HTR-8/SVneo (cell line): ENCODE measurements at regions not wholly inside any gene's neighbourhood (a gene's known extent, or its start where the extent isn't known, plus 50 kb on each side); places are given as distances from the start of the nearest gene placed in this dataset.

Experiments
- DNase-seq: peaks from one replicate; pipeline ENCODE4 v3.0.0; 2011; ENCODE audit warnings: low spot score, mixed read lengths; ENCODE audit not compliant: insufficient read length
- FAIRE-seq: peaks from 2 replicates; lab custom pipeline; 2011; peaks lifted over from hg19 to GRCh38; lab: Jason Lieb, UNC

DNA sequence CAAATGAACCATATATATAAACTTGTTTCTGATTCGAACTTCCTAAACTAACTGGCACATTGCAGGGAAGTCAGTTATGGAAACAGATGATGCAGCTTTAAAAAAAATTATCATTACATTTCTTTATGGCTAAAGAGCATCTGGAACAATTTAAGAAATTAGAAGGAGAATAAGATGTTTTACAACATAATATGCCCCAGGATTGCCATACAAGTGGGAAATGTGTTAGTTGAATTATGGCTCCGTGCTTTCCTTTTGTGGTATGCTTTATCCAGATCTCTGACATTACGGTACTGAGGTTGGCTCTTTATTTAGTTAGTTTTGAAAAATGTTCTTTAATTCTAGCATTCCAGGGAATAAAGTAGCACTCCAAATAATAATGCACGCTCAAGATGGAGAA is 343.0 kb upstream of the ZFP64 start:
- DNase-seq, result no peak
- no peak for FAIRE-seq

DNA sequence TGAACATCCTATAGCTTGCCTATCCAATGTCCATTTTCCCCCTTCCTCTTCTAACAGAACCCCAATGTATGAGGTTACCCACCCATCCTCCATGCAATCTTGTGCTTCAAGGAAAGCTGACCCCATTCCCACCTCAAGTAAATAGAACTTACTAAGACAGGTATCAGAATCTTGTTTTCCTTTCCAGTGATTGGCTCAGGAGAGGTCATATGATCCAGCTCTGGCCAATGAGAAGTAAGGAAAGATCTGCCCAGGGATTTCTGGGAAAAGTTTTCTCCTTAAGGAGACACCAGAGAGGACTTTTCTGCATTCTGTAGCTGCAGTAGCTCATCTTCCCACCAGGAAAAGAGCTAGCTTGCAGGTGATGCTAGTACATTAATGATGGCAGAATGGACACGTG is 341.8 kb upstream of the ZFP64 start:
- DNase-seq (no peak), FAIRE-seq (peak; percentile 28)

GRCh38 chr20:52532674-52533073 is 341.1 kb upstream of the ZFP64 start:
- FAIRE-seq (no peak), DNase-seq (no peak)

- DNase-seq, result no peak
- no peak for FAIRE-seq
These were observed 339.0 kb upstream of the ZFP64 start for GRCh38 chr20:52530571-52530970.

DNA sequence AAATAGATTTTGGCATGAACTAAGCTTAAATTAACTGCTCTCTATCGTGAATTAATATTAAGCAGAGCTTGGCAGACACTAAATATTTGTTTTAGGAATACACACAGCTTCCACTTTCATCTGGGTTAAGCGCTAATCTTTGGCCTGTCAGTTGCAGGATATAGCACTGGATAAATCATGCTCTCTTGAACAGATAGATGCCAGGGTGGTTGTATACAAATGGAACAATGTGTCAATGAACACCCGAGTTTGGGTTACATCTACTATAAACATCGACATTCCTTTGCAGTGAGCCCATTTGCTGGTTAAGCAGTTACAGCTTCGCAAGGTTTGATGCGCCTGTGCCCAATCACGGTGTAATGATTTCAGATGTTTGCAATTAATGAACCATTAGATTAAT is 338.2 kb upstream of the ZFP64 start:
- DNase-seq (no peak), FAIRE-seq (no peak)

- no peak for FAIRE-seq
- no peak for DNase-seq
These were observed 333.3 kb upstream of the ZFP64 start for GRCh38 chr20:52524861-52525260.

- DNase-seq, result no peak
- FAIRE-seq, result no peak
These were observed 327.2 kb upstream of the ZFP64 start for GRCh38 chr20:52518735-52519134.

- FAIRE-seq (no peak), DNase-seq (no peak)
These were observed 324.3 kb upstream of the ZFP64 start for GRCh38 chr20:52515877-52516276.

DNA sequence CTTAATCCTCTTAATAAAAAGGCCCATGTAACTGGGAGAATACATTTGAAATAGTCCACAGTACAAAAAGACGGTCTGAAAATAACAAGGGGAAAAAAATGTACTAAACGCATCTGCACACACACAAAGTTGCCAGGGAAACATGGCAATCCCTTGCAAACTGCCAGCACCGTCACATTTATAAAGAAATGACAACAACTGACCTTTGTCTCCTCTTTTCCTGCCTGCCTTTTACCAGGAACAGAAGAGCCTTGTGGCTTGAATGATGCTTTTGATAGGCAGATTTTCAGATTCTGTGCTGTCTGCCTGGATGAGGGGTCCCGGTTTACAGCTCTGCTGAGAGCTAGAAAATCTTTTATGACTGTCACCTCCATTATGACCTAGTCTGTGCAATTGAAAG is 308.6 kb upstream of the ZFP64 start:
- FAIRE-seq (no peak), DNase-seq (no peak)

DNA sequence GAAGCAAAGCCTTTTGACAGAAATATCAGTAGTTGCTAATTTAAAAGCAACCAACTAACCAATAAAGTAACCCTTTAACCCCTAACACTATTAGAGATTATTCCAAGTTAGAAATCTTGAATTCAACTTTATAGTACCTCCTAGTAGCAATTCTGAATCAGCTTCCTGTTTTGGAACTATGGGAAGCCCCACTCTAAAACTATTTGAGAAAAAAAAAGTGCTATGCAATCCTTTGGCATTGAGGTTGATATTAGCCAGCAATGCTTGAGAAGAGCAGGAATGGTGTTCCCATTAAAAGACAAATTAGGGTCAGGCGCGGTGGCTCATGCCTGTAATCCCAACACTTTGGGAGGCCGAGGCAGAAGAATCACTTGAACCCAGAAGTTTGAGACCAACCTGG is 306.2 kb upstream of the ZFP64 start:
- DNase-seq (no peak), FAIRE-seq (no peak)

- DNase-seq (no peak), FAIRE-seq (peak; percentile 26)
These were observed 304.6 kb upstream of the ZFP64 start for GRCh38 chr20:52496191-52496590.

DNA sequence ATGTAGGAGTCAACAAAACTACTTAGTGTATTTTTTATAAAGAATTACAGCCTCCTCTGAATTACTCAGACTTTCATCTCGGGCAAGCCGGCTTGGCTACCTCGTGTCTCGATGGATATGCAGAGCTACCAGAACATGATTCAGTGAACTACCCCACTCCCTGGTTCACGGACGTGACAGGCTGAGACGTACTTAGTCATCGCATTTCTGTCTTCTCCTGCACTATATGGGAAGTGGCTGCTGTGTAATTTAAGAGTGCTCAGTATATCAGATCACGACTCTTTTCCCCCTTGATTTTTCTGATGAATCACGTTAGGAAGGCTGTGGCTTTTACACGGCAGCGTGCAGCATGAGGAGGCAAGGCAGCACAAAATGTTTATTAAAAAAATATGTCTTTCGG is 302.7 kb upstream of the ZFP64 start:
- peak; percentile 60 for DNase-seq
- FAIRE-seq, result peak; percentile 93

GRCh38 chr20:52493171-52493721 is 301.7 kb upstream of the ZFP64 start:
- peak; percentile 67 for DNase-seq
- peak; percentile 93 for FAIRE-seq

DNA sequence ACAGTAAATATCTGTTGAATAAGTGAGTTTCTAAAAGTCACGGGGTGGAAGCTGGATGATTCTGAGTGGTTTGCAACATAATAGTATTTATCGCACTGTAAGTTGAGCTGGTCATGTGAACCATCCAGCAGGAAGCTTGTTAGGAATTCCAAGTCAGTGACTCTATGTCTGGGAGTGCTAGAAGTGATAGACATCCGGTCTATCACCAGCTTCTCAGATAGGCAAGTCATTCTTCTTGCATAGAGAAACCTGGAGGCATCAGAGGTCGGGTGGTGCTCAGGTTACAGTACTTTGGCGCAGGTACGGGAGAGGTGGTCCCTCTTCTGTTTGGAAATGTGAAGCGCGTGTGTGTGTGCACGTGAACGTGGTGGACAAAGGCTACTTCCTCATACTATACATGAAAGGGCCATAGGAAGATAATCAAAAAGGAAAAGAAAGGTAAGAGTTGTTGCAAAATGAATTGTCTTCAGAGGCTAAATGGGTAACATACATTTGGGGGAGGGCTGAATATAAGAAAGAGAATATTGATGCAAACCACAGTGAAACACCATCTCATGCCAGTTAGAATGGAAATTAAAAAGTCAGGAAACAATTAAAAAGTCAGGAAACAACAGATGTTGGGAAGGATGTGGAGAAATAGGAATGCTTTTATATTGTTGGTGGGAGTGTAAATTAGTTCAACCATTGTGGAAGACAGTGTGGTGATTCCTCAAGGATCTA is 299.3 kb upstream of the ZFP64 start:
- DNase-seq (peak; percentile 76), FAIRE-seq (peak; percentile 97)

- FAIRE-seq (peak; percentile 72), DNase-seq (no peak)
These were observed 292.9 kb upstream of the ZFP64 start for GRCh38 chr20:52484438-52484837.

DNA sequence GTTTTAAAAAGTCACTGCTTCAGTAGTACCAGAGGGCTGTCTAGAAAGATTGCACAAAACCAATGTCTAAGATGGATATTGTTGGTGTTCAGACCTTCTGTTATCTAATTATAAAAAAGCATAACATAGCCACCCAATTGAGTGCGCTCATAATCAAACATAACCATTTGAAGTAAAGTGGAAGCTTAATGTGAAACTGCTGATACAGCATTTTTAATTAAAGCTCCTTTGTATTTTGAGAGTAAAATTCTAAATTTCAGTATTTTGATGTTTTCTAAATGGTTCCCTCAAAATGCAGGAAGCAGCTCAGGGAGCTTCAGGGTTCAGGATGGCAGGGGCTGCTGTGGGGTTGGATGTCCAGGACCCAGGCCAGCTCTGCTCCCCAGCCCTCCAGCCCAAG is 291.8 kb upstream of the ZFP64 start:
- FAIRE-seq (no peak), DNase-seq (no peak)

GRCh38 chr20:52482044-52482443 is 290.5 kb upstream of the ZFP64 start:
- FAIRE-seq, result no peak

DNA sequence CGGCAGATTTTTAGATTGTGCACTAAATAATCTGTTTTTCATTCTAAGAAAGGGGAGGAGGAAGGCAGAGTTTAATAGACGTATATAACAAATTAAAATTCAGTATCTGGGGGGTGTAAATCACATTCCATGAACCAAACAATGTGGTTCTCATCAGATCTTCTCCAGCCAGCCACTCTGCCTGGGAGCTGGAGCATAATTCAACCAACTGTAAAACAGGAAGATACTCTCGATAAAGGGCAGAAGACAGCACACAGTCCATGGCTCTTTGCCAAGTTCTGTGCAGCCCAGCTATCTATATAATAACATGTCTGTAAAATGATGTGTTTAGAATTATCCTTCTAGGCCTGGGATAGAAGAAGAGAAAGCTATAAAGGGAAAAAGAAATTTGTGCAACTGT is 289.9 kb upstream of the ZFP64 start:
- FAIRE-seq (no peak), DNase-seq (no peak)

More at GRCh38 chr20:52482044-52482443, 290.5 kb upstream of the ZFP64 start:
- no peak for DNase-seq

- no peak for FAIRE-seq
- no peak for DNase-seq
These were observed 284.6 kb upstream of the ZFP64 start for GRCh38 chr20:52476074-52476750.

GRCh38 chr20:52473186-52473585 is 281.6 kb upstream of the ZFP64 start:
- FAIRE-seq (no peak), DNase-seq (no peak)

- FAIRE-seq (no peak), DNase-seq (no peak)
These were observed 279.0 kb upstream of the ZFP64 start for GRCh38 chr20:52470561-52470960.

DNA sequence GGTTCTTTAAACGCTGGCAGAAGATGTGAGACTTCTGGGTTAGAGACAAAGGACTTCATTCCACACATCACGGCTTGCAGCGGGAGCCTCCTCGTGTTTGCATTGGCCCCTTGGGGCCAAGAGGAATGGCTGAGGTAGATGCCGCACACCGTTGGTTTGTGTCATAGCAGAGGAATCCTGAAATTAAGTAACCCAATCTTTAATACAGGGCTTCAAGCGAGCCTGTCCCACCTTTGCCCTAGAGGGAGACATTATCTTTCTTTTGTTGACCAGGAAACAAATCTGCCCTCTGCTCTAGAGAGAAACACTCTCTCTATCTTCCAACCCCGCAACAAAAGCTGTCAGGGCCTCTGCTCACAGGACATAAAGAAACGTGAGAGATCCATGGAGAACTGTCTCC is 277.5 kb upstream of the ZFP64 start:
- DNase-seq (no peak), FAIRE-seq (no peak)
